ENCODE measurements at regions not wholly inside any gene's neighbourhood (a gene's known extent, or its start where the extent isn't known, plus 50 kb on each side); places are given as distances from the start of the nearest gene placed in this dataset.

GRCh38 chr14:82879949-82880535, 1346.4 kb upstream of the SEL1L start:
- TF ChIP-seq TAF1 (IDR thresholded peaks at IDR 0.05; ENCODE audit: borderline replicate concordance, low read depth, low read length): no peak
- TF ChIP-seq POLR2A (IDR thresholded peaks at IDR 0.05; ENCODE audit: low read depth, low read length): no peak
